IPS-20b (cell line): ENCODE measurements at regions not wholly inside any gene's neighbourhood (a gene's known extent, or its start where the extent isn't known, plus 50 kb on each side); places are given as distances from the start of the nearest gene placed in this dataset.

Experiments used
- H3K27ac ChIP-seq: one replicate; pipeline ENCODE4 v1.5.1; 2013; ENCODE audit warnings: low read length
- H3K27me3 ChIP-seq: 2 replicates; pipeline ENCODE4 v1.6.1; 2013; ENCODE audit warnings: mild to moderate bottlenecking, low read length, inconsistent platforms; ENCODE audit not compliant: insufficient read depth
- H3K36me3 ChIP-seq: 2 replicates; pipeline ENCODE4 v1.6.1; 2013; ENCODE audit warnings: low read depth, mild to moderate bottlenecking, inconsistent platforms, low read length, moderate library complexity; ENCODE audit not compliant: insufficient read depth
- H3K4me1 ChIP-seq: 2 replicates; pipeline ENCODE4 v1.6.1; 2013; ENCODE audit warnings: mild to moderate bottlenecking, control low read depth, inconsistent platforms, low read length, moderate library complexity; ENCODE audit not compliant: insufficient read depth
- H3K4me3 ChIP-seq: 2 replicates; pipeline ENCODE4 v1.5.1; 2013; ENCODE audit warnings: mild to moderate bottlenecking, low read length, inconsistent platforms
- H3K9ac ChIP-seq: 2 replicates; pipeline ENCODE4 v1.6.1; 2013; ENCODE audit warnings: low read depth, mild to moderate bottlenecking, inconsistent platforms, low read length, moderate library complexity
- H3K9me3 ChIP-seq: 2 replicates; pipeline ENCODE4 v1.6.1; 2013; ENCODE audit warnings: mild to moderate bottlenecking, low read depth, low read length, inconsistent platforms; ENCODE audit not compliant: insufficient read depth

DNA sequence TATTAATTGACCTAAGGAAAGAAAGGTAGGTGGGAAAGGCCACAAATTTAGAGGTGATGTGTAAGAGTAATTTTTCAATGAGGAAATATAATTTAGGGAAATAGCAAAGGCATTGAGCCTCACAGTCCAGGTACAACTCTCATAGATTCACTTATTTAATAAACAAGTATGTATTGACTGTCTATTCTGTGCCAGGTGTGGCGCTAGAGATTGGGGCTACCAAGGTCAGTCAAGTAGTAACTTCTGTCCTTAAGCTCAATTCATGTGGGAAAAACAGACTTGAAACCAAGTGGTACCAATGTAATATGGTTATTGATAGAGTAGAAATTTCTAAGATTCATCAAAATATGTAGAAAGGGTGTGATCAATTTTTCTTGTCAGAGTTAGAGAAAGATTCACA, 257.5 kb downstream of the C4orf33 start:
- H3K36me3 ChIP-seq = no peaks in the 10 kb centered on the region
- no peak overlapping the region for H3K27ac ChIP-seq

DNA sequence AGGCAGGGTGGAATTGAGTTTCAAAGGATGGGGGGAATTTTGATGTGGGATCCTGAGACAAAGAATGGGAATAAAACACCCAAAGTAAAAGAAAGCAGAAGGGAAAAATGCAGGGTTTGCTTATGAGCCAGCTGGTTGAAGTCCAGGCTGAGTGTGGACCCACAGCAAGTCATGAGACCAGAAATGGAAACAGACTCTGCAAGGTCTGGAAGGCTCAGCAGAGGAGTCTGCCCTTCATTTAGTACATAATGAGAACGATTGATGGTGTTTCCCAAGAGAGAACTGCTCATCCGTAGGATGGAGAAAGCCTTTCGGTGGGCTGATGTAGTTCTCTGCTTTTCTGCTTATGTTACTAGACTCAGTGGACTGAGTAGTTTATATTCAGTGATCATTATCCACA, 259.1 kb downstream of the C4orf33 start:
- Histone ChIP-seq H3K4me3 (no peak overlapping the region), H3K36me3 (no peaks in the 10 kb centered on the region), H3K27me3 (no peaks in the 10 kb centered on the region), H3K4me1 (0 out of 2 replicates have a peak, but pooled peaks cover 3% of the 10 kb centered on the region), H3K9me3 (no peaks in the 10 kb centered on the region), H3K27ac (no peak overlapping the region), H3K9ac (no peak overlapping the region)

More for the DNA sequence above, 257.5 kb downstream of the C4orf33 start:
- H3K4me1 ChIP-seq = no peaks in the 10 kb centered on the region
- H3K9ac ChIP-seq = no peak overlapping the region
- no peaks in the 10 kb centered on the region for H3K27me3 ChIP-seq
- no peak overlapping the region for H3K4me3 ChIP-seq
- no peaks in the 10 kb centered on the region for H3K9me3 ChIP-seq

DNA sequence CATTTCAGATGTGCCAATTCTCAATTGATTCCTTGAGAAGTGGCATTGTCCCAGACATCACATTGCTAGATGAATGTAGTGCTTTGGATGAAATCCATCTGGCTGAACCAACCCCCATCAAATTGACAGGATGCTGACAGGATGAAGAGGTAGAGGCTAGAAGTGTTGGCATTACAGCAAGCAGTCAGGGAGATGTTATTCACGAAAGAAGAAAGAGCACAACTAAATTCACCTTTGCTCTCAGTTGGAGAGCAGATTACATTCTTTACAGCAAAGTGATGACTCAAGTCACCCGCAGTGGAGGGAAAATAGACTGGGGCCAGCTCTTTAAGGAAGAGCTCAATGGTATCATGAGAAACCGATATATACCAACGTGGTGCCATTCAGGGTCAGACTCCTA, 259.6 kb downstream of the C4orf33 start:
- no peak overlapping the region for H3K9ac ChIP-seq
- H3K36me3 ChIP-seq = no peaks in the 10 kb centered on the region
- H3K4me1 ChIP-seq = 0 out of 2 replicates have a peak, but pooled peaks cover 3% of the 10 kb centered on the region
- H3K9me3 ChIP-seq = no peaks in the 10 kb centered on the region
- H3K27ac ChIP-seq = no peak overlapping the region
- no peak overlapping the region for H3K4me3 ChIP-seq
- no peaks in the 10 kb centered on the region for H3K27me3 ChIP-seq

DNA sequence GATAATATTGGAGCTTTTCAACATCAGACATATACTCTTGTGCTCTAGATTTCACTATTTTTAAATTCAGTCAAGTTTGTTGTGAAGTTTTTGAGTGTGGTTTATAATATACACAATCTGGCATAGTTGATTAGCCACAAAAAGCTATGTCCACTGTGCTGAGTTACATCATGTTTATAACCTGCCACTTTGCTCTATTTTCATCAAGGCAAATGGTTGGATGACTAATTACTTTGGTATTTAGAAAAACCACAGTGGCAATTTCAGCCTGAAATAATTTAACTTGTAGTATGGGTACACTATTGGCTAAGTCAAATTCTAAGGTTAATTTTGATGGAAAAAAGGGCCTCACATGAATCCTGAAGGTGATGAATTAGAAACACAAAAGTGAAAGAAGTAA, 262.6 kb downstream of the C4orf33 start:
- H3K27me3 ChIP-seq = no peaks in the 10 kb centered on the region
- H3K4me1 ChIP-seq = 0 out of 2 replicates have a peak, but pooled peaks cover 3% of the 10 kb centered on the region
- no peak overlapping the region for H3K27ac ChIP-seq
- no peak overlapping the region for H3K4me3 ChIP-seq
- no peaks in the 10 kb centered on the region for H3K9me3 ChIP-seq
- no peaks in the 10 kb centered on the region for H3K36me3 ChIP-seq
- no peak overlapping the region for H3K9ac ChIP-seq

DNA sequence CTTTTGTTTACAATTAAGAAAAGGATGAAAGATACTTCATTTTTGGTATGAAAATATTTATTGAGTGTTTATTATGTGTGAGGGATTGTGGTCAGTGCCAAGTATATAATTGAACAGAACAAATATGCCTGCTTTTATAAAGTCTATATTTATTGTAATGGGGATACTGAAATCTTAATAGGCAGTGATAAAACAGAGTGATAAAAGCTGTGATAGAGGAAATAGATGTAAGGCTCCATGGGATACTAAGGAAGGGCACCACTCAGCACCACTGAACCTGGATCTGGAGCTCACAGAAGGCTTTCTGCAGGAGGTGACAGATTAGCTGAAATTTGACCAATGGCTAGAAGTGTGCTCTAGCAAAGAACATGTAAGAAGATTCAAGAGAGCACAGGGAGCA, 263.5 kb downstream of the C4orf33 start:
- Histone ChIP-seq H3K27ac (no peak overlapping the region), H3K4me3 (no peak overlapping the region), H3K9me3 (no peaks in the 10 kb centered on the region), H3K9ac (no peak overlapping the region), H3K27me3 (no peaks in the 10 kb centered on the region), H3K4me1 (0 out of 2 replicates have a peak, but pooled peaks cover 3% of the 10 kb centered on the region), H3K36me3 (no peaks in the 10 kb centered on the region)

DNA sequence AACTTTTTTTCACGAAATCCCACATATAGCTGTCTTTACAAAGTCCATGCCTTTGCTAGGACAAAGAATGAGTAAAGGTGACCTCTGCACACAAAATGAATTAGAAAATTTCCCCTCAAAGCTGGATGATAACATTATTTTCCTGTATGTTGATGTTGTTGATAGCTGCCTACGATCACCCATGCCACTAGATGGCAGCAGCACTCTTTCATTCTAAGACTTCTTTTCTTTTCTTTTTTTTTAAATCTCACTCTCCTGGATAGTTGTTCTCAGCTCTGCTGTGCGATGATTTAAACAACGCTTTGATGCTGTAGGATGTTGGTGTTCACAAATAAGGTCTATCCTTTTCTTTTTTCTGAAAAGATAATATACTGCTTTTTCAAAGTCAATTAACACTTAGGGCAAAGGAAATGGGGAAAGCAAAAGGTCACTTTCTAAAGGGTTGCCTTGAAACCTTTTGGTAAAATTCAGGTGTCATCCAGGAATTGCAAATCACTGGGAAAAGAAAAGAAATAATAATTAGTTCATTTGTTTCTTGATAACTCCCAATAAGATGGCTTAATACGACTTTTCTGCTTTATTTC, 266.8 kb downstream of the C4orf33 start:
- Histone ChIP-seq H3K27me3 (no peaks in the 10 kb centered on the region), H3K36me3 (no peaks in the 10 kb centered on the region), H3K9me3 (no peaks in the 10 kb centered on the region), H3K4me3 (no peak overlapping the region), H3K9ac (no peak overlapping the region), H3K27ac (no peak overlapping the region), H3K4me1 (0 out of 2 replicates have a peak, but pooled peaks cover 3% of the 10 kb centered on the region)

DNA sequence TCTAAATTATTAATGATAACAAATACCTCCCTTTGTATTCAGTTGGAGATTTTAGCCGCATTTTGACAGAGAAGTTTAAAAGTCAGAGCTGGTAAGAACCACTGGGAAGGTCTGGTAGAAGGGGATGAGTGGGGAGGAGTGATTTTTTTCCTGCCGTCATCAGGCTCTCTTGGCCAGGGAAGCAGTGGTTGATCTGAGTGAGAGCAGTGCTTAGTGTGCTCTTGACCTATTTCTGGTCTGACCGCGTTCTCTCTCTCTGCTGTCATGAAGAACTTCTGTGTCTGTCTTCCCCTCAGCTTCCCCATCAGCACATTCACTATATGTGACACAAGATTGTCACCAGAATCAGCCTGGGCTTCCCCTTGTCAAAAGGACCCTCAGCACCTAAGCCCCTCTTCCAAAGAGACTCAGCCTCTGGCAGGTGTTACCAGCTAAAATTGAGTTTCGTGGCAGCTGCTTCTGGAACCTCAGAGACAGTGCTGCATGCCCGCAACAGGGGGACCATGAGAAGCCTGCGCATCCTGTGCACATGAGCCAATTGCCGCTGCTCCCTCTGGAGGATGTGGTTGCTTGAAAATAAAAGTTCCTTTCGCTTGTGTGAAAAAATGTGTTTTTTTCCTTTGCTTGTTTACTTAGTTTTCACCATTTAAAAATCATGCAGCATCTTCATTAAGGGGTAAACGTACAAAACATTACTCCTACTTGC, 268.9 kb downstream of the C4orf33 start:
- Histone ChIP-seq H3K4me3 (no peak overlapping the region), H3K4me1 (no peaks in the 10 kb centered on the region), H3K9ac (no peak overlapping the region), H3K27me3 (no peaks in the 10 kb centered on the region), H3K36me3 (no peaks in the 10 kb centered on the region), H3K9me3 (no peaks in the 10 kb centered on the region), H3K27ac (no peak overlapping the region)

DNA sequence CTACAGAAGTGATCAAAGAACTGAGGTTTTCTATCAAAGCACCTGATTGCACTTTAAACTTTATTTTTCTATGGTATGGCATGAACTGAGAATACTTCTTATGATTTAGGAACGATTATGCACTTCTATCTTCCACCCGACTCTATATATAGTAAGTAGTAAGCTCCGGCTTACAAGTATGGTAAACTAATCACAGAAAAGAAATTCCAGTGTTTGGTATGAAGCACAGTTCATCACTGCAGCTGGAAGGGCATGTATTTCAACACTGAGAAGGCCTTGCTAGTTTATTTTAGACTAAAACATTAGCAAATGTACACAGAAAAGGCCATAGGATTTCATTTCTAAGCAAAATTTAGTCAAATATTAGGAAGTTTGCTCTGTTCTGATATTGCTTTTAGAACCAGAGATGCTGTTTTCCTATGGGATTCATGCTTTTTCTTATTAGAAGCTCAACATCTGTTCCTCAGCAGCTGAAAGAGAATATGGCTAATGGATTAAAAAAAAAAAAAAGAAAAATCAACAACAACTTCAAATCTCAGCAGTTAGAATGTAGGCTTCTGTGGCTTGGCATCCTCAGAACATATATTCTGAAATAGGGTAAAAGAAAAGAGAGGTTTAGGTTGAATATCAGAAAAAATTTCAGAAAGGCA, 273.5 kb downstream of the C4orf33 start:
- Histone ChIP-seq H3K4me1 (no peaks in the 10 kb centered on the region), H3K27ac (no peak overlapping the region), H3K9ac (no peak overlapping the region), H3K4me3 (no peak overlapping the region), H3K9me3 (no peaks in the 10 kb centered on the region), H3K36me3 (no peaks in the 10 kb centered on the region), H3K27me3 (no peaks in the 10 kb centered on the region)

DNA sequence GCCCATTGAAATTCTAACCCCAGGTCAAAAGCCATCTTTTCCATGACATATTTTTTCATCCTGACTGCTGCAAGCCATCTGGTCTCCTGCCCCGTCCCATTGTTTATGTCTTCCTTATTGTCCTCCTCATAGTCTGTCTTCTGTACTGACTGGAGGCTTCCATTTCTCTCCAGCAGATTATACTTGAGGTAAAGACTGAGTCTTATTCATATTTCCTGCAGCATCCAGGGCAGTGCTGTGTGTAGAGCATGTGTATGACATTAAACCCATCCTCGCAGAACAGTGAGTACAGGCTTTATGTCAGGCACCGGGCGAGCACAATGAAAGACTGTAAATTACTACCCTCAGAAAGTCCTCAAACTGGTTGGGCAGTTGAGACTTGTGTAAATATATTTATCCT, 275.1 kb downstream of the C4orf33 start:
- Histone ChIP-seq H3K4me3 (no peak overlapping the region), H3K9me3 (no peaks in the 10 kb centered on the region), H3K36me3 (no peaks in the 10 kb centered on the region), H3K9ac (no peak overlapping the region), H3K4me1 (no peaks in the 10 kb centered on the region), H3K27me3 (no peaks in the 10 kb centered on the region), H3K27ac (no peak overlapping the region)

DNA sequence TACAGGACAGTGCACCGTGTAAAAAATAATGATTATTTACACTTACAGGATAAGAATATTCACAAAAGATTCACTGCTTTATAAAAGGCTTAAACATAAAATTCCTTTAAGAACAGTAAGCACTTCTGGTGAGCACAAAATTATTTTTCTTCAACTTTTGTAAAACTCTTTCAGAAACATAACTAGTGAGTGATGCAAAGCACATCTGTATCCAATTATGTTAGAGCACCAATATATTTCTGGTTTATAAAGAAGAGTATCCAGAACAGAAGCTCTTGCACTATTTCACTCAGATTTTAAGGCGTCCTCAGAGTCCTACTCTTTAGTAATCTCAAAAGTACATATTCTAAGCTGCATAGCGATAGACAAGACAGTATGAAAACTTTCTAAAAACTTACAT, 276.0 kb downstream of the C4orf33 start:
- Histone ChIP-seq H3K27me3 (no peaks in the 10 kb centered on the region), H3K36me3 (no peaks in the 10 kb centered on the region), H3K9ac (no peak overlapping the region), H3K27ac (no peak overlapping the region), H3K4me1 (no peaks in the 10 kb centered on the region), H3K9me3 (no peaks in the 10 kb centered on the region), H3K4me3 (no peak overlapping the region)

DNA sequence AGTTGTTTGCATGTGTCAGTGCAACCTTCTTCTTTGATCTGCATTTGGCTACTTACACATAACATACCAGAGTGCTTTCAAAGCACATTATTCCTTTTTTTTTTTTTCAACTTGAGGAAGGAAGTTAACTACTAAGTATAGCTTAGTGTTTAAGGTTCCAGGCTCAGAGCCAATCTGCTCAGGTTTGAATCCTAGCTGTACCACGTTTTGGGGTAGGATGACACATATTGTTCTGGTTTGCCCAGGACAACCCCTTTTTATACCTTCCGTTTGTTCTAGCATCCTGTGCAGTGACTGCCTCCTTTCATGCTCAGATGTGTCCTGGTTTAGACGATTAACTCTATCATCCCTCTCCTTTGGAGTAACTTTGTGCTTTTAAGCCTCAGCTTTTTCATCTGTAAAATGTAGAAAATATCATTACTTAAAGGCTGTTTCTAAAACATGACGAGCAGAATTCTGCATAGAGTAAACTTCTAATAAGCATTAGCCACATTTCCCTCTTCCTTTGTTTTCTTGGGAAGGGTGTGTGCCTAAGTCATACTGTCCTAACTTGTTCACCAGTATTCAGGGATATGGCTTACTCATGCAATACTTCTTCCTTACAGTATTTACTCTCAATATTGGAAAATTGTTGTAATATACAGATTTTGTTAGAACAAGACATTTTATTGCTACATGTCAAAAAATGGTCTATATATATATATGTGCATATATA, 281.3 kb downstream of the C4orf33 start:
- Histone ChIP-seq H3K27me3 (no peaks in the 10 kb centered on the region), H3K36me3 (no peaks in the 10 kb centered on the region), H3K4me3 (no peak overlapping the region), H3K9ac (no peak overlapping the region), H3K27ac (no peak overlapping the region), H3K9me3 (no peaks in the 10 kb centered on the region), H3K4me1 (no peaks in the 10 kb centered on the region)
